ENCODE measurements at regions not wholly inside any gene's neighbourhood (a gene's known extent, or its start where the extent isn't known, plus 50 kb on each side); places are given as distances from the start of the nearest gene placed in this dataset.

DNA sequence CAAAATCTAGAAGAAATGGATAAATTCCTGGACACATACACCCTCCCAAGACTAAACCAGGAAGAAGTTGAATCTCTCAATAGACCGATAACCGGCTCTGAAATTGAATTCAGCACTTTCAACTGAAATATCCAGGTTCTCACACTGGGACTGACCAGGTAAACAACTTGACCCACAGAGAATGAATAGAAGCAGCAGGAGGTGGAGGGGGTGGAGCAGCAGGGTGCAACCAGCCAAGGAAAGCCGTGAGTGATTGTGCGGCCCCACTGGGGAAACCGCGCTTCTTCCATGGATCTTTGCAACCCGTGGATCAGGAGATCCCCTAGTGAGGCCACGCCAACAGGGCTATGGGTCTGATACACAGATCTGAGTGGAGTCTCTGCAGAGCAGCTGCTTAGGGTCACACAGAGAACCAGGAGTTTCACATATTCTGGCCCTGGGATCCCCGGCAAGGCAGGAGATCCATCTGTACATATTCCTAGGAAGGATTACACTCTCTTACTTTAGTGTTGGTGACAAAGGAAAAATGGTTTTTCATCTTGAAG, 181.5 kb downstream of the SLCO4C1 start:
- Mint-ChIP-seq H3K4me3 (no peak overlapping the region), H3K4me1 (peaks cover 9% of the 10 kb centered on the region), H3K27ac (no peak overlapping the region), H3K36me3 (ENCODE audit: low read depth) (no peaks in the 10 kb centered on the region), H3K27me3 (ENCODE audit: insufficient read depth, low read depth, poor library complexity) (no peaks in the 10 kb centered on the region), H3K9me3 (peaks cover 6% of the 10 kb centered on the region; the same call in 1 of the 3 replicates)
- H3K4me3 ChIP-seq = no peak overlapping the region; the same call in 1 of the 2 replicates
- H3F3A ChIP-seq (replicated peaks; ENCODE audit: low read depth) = no peaks in the 10 kb centered on the region
- DNase-seq (ENCODE audit: low spot score) (peak; percentile 12), ATAC-seq (peak; percentile 66)
- H3K9me2 ChIP-seq (ENCODE audit: insufficient read depth) = no peaks in the 10 kb centered on the region
- no peak overlapping the region for H3K27ac ChIP-seq (ENCODE audit: low read depth)
- no peaks in the 10 kb centered on the region for H3K4me1 ChIP-seq (ENCODE audit: insufficient read depth)
- H3K79me2 ChIP-seq (replicated peaks; ENCODE audit: insufficient read depth) = no peaks in the 10 kb centered on the region
- H4K20me1 ChIP-seq (replicated peaks; ENCODE audit: insufficient read depth) = no peaks in the 10 kb centered on the region
- H3K36me3 ChIP-seq (ENCODE audit: insufficient read depth) = no peaks in the 10 kb centered on the region
- no peaks in the 10 kb centered on the region for H3K27me3 ChIP-seq (ENCODE audit: insufficient read depth)
- H3K4me2 ChIP-seq = peak overlapping the region; percentile 9
- peak overlapping the region; percentile 87; the same call in 1 of the 2 replicates for H2AFZ ChIP-seq
- TF ChIP-seq EZH2 (IDR thresholded peaks at IDR 0.05; ENCODE audit: low read depth, unreplicated experiment) = no peak
- TF ChIP-seq NANOG (IDR thresholded peaks at IDR 0.05; ENCODE audit: borderline replicate concordance) = no peak
- TF ChIP-seq, protein P1, sequence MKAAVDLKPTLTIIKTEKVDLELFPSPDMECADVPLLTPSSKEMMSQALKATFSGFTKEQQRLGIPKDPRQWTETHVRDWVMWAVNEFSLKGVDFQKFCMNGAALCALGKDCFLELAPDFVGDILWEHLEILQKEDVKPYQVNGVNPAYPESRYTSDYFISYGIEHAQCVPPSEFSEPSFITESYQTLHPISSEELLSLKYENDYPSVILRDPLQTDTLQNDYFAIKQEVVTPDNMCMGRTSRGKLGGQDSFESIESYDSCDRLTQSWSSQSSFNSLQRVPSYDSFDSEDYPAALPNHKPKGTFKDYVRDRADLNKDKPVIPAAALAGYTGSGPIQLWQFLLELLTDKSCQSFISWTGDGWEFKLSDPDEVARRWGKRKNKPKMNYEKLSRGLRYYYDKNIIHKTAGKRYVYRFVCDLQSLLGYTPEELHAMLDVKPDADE (IDR thresholded peaks at IDR 0.05) = no peak
- TF ChIP-seq ZNF114 (CRISPR knock-in tag; IDR thresholded peaks at IDR 0.05) = no peak
- no peak for TF ChIP-seq ZNF331 (CRISPR knock-in tag; IDR thresholded peaks at IDR 0.05; ENCODE audit: low read depth)
- TF ChIP-seq, protein P2, sequence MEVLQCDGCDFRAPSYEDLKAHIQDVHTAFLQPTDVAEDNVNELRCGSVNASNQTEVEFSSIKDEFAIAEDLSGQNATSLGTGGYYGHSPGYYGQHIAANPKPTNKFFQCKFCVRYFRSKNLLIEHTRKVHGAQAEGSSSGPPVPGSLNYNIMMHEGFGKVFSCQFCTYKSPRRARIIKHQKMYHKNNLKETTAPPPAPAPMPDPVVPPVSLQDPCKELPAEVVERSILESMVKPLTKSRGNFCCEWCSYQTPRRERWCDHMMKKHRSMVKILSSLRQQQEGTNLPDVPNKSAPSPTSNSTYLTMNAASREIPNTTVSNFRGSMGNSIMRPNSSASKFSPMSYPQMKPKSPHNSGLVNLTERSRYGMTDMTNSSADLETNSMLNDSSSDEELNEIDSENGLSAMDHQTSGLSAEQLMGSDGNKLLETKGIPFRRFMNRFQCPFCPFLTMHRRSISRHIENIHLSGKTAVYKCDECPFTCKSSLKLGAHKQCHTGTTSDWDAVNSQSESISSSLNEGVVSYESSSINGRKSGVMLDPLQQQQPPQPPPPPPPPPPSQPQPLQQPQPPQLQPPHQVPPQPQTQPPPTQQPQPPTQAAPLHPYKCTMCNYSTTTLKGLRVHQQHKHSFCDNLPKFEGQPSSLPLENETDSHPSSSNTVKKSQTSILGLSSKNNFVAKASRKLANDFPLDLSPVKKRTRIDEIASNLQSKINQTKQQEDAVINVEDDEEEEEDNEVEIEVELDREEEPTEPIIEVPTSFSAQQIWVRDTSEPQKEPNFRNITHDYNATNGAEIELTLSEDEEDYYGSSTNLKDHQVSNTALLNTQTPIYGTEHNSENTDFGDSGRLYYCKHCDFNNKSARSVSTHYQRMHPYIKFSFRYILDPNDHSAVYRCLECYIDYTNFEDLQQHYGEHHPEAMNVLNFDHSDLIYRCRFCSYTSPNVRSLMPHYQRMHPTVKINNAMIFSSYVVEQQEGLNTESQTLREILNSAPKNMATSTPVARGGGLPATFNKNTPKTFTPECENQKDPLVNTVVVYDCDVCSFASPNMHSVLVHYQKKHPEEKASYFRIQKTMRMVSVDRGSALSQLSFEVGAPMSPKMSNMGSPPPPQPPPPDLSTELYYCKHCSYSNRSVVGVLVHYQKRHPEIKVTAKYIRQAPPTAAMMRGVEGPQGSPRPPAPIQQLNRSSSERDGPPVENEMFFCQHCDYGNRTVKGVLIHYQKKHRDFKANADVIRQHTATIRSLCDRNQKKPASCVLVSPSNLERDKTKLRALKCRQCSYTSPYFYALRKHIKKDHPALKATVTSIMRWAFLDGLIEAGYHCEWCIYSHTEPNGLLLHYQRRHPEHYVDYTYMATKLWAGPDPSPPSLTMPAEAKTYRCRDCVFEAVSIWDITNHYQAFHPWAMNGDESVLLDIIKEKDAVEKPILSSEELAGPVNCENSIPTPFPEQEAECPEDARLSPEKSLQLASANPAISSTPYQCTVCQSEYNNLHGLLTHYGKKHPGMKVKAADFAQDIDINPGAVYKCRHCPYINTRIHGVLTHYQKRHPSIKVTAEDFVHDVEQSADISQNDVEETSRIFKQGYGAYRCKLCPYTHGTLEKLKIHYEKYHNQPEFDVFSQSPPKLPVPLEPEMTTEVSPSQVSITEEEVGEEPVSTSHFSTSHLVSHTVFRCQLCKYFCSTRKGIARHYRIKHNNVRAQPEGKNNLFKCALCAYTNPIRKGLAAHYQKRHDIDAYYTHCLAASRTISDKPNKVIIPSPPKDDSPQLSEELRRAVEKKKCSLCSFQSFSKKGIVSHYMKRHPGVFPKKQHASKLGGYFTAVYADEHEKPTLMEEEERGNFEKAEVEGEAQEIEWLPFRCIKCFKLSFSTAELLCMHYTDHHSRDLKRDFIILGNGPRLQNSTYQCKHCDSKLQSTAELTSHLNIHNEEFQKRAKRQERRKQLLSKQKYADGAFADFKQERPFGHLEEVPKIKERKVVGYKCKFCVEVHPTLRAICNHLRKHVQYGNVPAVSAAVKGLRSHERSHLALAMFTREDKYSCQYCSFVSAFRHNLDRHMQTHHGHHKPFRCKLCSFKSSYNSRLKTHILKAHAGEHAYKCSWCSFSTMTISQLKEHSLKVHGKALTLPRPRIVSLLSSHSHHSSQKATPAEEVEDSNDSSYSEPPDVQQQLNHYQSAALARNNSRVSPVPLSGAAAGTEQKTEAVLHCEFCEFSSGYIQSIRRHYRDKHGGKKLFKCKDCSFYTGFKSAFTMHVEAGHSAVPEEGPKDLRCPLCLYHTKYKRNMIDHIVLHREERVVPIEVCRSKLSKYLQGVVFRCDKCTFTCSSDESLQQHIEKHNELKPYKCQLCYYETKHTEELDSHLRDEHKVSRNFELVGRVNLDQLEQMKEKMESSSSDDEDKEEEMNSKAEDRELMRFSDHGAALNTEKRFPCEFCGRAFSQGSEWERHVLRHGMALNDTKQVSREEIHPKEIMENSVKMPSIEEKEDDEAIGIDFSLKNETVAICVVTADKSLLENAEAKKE (CRISPR knock-in tag; IDR thresholded peaks at IDR 0.05) = no peak
- no peak for TF ChIP-seq REST (IDR thresholded peaks at IDR 0.05; ENCODE audit: unreplicated experiment)
- TF ChIP-seq POLR2AphosphoS5 (IDR thresholded peaks at IDR 0.05; ENCODE audit: low read depth) = no peak
- TF ChIP-seq, protein P3, sequence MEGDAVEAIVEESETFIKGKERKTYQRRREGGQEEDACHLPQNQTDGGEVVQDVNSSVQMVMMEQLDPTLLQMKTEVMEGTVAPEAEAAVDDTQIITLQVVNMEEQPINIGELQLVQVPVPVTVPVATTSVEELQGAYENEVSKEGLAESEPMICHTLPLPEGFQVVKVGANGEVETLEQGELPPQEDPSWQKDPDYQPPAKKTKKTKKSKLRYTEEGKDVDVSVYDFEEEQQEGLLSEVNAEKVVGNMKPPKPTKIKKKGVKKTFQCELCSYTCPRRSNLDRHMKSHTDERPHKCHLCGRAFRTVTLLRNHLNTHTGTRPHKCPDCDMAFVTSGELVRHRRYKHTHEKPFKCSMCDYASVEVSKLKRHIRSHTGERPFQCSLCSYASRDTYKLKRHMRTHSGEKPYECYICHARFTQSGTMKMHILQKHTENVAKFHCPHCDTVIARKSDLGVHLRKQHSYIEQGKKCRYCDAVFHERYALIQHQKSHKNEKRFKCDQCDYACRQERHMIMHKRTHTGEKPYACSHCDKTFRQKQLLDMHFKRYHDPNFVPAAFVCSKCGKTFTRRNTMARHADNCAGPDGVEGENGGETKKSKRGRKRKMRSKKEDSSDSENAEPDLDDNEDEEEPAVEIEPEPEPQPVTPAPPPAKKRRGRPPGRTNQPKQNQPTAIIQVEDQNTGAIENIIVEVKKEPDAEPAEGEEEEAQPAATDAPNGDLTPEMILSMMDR (conservative IDR thresholded peaks at IDR 0.05; ENCODE audit: low read depth in 2 of 2) = no peak
- no peak for TF ChIP-seq CREB1 (CRISPR knock-in tag; IDR thresholded peaks at IDR 0.05; ENCODE audit: low read depth)
- no peak for TF ChIP-seq STAT1 (IDR thresholded peaks at IDR 0.05; ENCODE audit: unreplicated experiment)
- no peak for TF ChIP-seq JUNB (IDR thresholded peaks at IDR 0.05; ENCODE audit: unreplicated experiment)
- no peak for TF ChIP-seq EZH2phosphoT487 (IDR thresholded peaks at IDR 0.05; ENCODE audit: unreplicated experiment)
